PC-9 (cell line): ENCODE measurements at regions not wholly inside any gene's neighbourhood (a gene's known extent, or its start where the extent isn't known, plus 50 kb on each side); places are given as distances from the start of the nearest gene placed in this dataset.

Source experiments
- BruUV-seq: library from RNA; stranded (reverse); fragments of 400-500 nt; replicated peaks from 2 replicates; lab custom pipeline; 2021; lab: Mats Ljungman, UMichigan
- CTCF ChIA-PET: fragments of 300-600 bp; sonication (Branson Sonifier 250); formaldehyde crosslinking; loops from one replicate; lab custom pipeline; 2022; ENCODE audit warnings: antibody characterized with exemption; lab: Charles Lee
- POLR2A ChIA-PET: fragments of 300-600 bp; sonication (Branson Sonifier 250); formaldehyde crosslinking; loops from one replicate; lab custom pipeline; 2022; ENCODE audit warnings: antibody characterized with exemption; ENCODE audit not compliant: unreplicated experiment; lab: Charles Lee
- DNase-seq, 2 experiments: peaks; one replicate each; pipeline versions ENCODE4 v3.0.0 to v3.0.0-alpha.2; 2015 to 2022; ENCODE audit warnings: mixed read lengths in 1 of 2
- H2AFZ ChIP-seq: fragments of 200-600 bp; sonication (generic); 2 replicates; pipeline ENCODE4 v1.8.1; 2017; ENCODE audit warnings: antibody characterized with exemption
- H3F3A ChIP-seq: fragments of 200-600 bp; sonication (generic); 2 replicates; pipeline ENCODE4 v1.8.1; 2017; ENCODE audit warnings: antibody characterized with exemption, mild to moderate bottlenecking, low read depth; ENCODE audit not compliant: insufficient read depth
- H3K27ac ChIP-seq: fragments of 200-600 bp; sonication (generic); 2 replicates; pipeline ENCODE4 v1.6.1; 2016; ENCODE audit warnings: mixed run types
- H3K27me3 ChIP-seq: fragments of 200-600 bp; sonication (generic); 2 replicates; pipeline ENCODE4 v1.6.1; 2016; ENCODE audit warnings: low read depth, mixed run types; ENCODE audit not compliant: insufficient read depth
- H3K36me3 ChIP-seq: fragments of 200-600 bp; sonication (generic); 2 replicates; pipeline ENCODE4 v1.6.1; 2016; ENCODE audit warnings: low read depth, mixed run types
- H3K4me1 ChIP-seq: fragments of 200-600 bp; sonication (generic); replicated peaks from 2 replicates; pipeline ENCODE4 v1.6.1; 2016; ENCODE audit warnings: mixed run types; ENCODE audit not compliant: insufficient read depth
- H3K4me2 ChIP-seq: fragments of 200-600 bp; sonication (generic); 2 replicates; pipeline ENCODE4 v1.6.1; 2017; ENCODE audit warnings: mixed run types
- H3K4me3 ChIP-seq: fragments of 200-600 bp; sonication (generic); 2 replicates; pipeline ENCODE4 v1.6.1; 2016; ENCODE audit warnings: mixed run types
- H3K79me2 ChIP-seq: fragments of 200-600 bp; sonication (generic); 2 replicates; pipeline ENCODE4 v1.6.1; 2017; ENCODE audit warnings: low read depth, mixed run types
- H3K9me2 ChIP-seq: fragments of 200-600 bp; sonication (generic); 2 replicates; pipeline ENCODE4 v1.8.1; 2017; ENCODE audit warnings: mild to moderate bottlenecking; ENCODE audit not compliant: insufficient read depth
- H3K9me3 ChIP-seq: fragments of 200-600 bp; sonication (generic); 2 replicates; pipeline ENCODE4 v1.8.1; 2016; ENCODE audit warnings: low read depth; ENCODE audit not compliant: insufficient read depth
- H4K20me1 ChIP-seq: fragments of 200-600 bp; sonication (generic); 2 replicates; pipeline ENCODE4 v1.8.1; 2017; ENCODE audit not compliant: insufficient read depth
- EZH2 ChIP-seq: fragments of 200-600 bp; sonication (generic); IDR thresholded peaks from 2 replicates; pipeline ENCODE4 v1.8.0; 2017; ENCODE audit warnings: antibody characterized with exemption, low read depth
- intact Hi-C: fragments of 100-400 bp; cut with micrococcal nuclease; formaldehyde crosslinking; loops from one replicate; pipeline ENCODE4 v1.10.0; 2022; ENCODE audit not compliant: unreplicated experiment
- TF ChIP-seq, protein P1 (sequence below): fragments of 200-600 bp; sonication (generic); conservative IDR thresholded peaks from 2 replicates; pipeline ENCODE4 v1.6.1; 2017; ENCODE audit warnings: mixed run types, antibody characterized with exemption, mild to moderate bottlenecking, moderate library complexity

DNA sequence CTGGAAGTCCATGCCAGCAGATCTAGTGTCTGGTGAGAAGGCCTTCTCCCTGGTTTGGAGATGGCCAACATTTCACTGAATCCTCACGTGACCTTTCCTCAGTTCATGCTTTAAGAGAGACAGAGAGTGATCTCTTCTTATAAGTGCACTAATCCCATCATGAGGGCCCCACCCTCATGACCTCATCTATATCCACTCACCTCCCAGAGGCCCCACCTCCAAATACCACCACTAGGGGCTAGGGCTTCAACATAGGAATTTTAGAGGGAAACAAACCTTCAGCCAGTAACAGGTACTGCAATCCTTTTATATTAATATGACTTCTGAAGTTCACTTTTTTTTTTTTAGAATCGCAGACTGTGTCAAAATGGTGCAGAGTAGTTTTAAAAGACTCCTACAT is 496.9 kb upstream of the ADAMTS16 start:
- Histone ChIP-seq H4K20me1 (no peaks in the 10 kb centered on the region), H3K36me3 (no peaks in the 10 kb centered on the region), H3K4me2 (no peak overlapping the region), H2AFZ (no peak overlapping the region), H3K27ac (no peak overlapping the region), H3F3A (no peaks in the 10 kb centered on the region), H3K27me3 (peaks cover 71% of the 10 kb centered on the region), H3K9me3 (no peaks in the 10 kb centered on the region), H3K9me2 (no peaks in the 10 kb centered on the region), H3K4me1 (no peaks in the 10 kb centered on the region), H3K79me2 (no peaks in the 10 kb centered on the region), H3K4me3 (no peak overlapping the region)
- no peak for DNase-seq
- ChIA-PET POLR2A (no interaction called here), CTCF (no interaction called here)
- BruUV-seq = no TSS peak
- TF ChIP-seq EZH2 = no peak
- TF ChIP-seq, protein P1, sequence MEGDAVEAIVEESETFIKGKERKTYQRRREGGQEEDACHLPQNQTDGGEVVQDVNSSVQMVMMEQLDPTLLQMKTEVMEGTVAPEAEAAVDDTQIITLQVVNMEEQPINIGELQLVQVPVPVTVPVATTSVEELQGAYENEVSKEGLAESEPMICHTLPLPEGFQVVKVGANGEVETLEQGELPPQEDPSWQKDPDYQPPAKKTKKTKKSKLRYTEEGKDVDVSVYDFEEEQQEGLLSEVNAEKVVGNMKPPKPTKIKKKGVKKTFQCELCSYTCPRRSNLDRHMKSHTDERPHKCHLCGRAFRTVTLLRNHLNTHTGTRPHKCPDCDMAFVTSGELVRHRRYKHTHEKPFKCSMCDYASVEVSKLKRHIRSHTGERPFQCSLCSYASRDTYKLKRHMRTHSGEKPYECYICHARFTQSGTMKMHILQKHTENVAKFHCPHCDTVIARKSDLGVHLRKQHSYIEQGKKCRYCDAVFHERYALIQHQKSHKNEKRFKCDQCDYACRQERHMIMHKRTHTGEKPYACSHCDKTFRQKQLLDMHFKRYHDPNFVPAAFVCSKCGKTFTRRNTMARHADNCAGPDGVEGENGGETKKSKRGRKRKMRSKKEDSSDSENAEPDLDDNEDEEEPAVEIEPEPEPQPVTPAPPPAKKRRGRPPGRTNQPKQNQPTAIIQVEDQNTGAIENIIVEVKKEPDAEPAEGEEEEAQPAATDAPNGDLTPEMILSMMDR = no peak
- intact Hi-C loops = no loop called here

DNA sequence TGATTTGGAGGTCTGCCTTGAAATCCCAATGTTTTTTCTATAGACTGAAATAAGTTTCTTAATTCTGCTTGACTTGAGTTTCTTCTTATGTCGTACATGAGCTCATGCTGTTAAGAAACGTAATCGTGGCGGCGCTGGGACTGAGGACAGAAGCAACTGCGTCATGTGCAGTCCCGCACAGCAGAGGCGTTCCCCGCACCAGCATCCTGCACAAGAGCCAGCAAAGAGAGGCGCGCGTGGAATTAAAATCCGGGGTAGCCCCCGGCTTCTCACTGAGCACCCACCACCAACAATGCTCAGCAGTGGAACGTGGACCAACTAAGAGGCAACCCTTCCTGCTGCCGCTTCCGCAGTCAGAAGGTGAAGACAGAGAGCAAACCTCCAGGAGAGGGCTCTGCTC is 496.2 kb upstream of the ADAMTS16 start:
- no peaks in the 10 kb centered on the region for H3K79me2 ChIP-seq
- H3K36me3 ChIP-seq = no peaks in the 10 kb centered on the region
- H4K20me1 ChIP-seq = no peaks in the 10 kb centered on the region
- no peak overlapping the region for H3K4me2 ChIP-seq
- no peak overlapping the region for H3K27ac ChIP-seq
- no peak overlapping the region for H3K4me3 ChIP-seq
- H3K9me3 ChIP-seq = no peaks in the 10 kb centered on the region
- no peaks in the 10 kb centered on the region for H3K9me2 ChIP-seq
- H2AFZ ChIP-seq = no peak overlapping the region
- intact Hi-C loops = no loop called here
- no peak for DNase-seq
- H3F3A ChIP-seq = no peaks in the 10 kb centered on the region
- BruUV-seq = no TSS peak
- H3K4me1 ChIP-seq = no peaks in the 10 kb centered on the region
- POLR2A ChIA-PET = no interaction called here
- TF ChIP-seq, protein P1 = no peak
- TF ChIP-seq EZH2 = no peak
- CTCF ChIA-PET = no interaction called here
- H3K27me3 ChIP-seq = peaks cover 69% of the 10 kb centered on the region

DNA sequence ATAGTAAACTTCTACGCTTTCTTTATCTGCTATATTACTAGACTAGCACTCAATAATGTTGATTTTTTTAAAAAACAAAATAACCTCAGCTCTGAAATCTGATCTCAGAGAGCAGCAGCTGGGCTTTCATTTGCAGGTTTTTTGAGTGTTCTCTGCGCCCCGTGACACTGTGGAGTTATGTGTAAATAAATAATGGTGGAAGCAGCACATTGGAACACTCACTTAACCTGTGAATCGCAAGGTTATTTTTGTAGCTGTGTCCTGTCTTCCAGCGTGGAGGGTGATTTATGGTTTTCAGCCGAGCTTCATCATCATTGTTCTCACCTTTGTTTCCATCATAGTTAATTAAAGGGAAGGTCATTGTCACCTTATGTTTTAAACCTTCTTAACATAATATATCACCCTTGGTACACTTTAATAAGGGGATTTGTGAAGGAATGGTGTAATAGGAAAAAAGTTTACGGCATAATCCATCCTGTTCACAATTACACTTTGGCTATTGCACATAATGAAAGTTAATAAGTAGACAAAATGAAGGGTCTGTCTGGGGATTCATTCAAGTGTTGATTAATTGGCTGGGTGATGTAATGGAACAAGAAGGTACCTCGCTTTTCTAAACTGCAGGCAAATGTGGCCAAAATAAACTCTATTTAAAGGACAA is 493.3 kb upstream of the ADAMTS16 start:
- intact Hi-C loops = no loop called here
- Histone ChIP-seq H3F3A (no peaks in the 10 kb centered on the region), H3K79me2 (no peaks in the 10 kb centered on the region), H3K4me3 (no peak overlapping the region), H3K4me1 (no peaks in the 10 kb centered on the region), H3K9me2 (no peaks in the 10 kb centered on the region), H4K20me1 (no peaks in the 10 kb centered on the region), H3K27ac (no peak overlapping the region), H2AFZ (no peak overlapping the region), H3K9me3 (no peaks in the 10 kb centered on the region), H3K36me3 (no peaks in the 10 kb centered on the region), H3K27me3 (peaks cover 52% of the 10 kb centered on the region), H3K4me2 (no peak overlapping the region)
- ChIA-PET POLR2A (no interaction called here), CTCF (no interaction called here)
- no TSS peak for BruUV-seq
- no peak for DNase-seq
- TF ChIP-seq, protein P1 = no peak
- TF ChIP-seq EZH2 = no peak
